Muscle layer of colon (tissue), 2 donors: ENCODE measurements at regions not wholly inside any gene's neighbourhood (a gene's known extent, or its start where the extent isn't known, plus 50 kb on each side); places are given as distances from the start of the nearest gene placed in this dataset.

Source experiments
- H3K27ac ChIP-seq: one replicate; pipeline ENCODE4 v1.7.0; 2013; ENCODE audit warnings: low read depth, mild to moderate bottlenecking, low read length, moderate library complexity
- H3K27me3 ChIP-seq, 2 donors: one replicate each; pipeline ENCODE4 v1.7.0; 2013; ENCODE audit warnings: low read length in 2 of 2, mild to moderate bottlenecking in 2 of 2; ENCODE audit not compliant: insufficient read depth in 2 of 2, control insufficient read depth in 1 of 2
- H3K36me3 ChIP-seq: one replicate; pipeline ENCODE4 v1.7.0; 2013; ENCODE audit warnings: mild to moderate bottlenecking, low read length; ENCODE audit not compliant: insufficient read depth
- H3K4me1 ChIP-seq: one replicate; pipeline ENCODE4 v1.7.0; 2013; ENCODE audit warnings: mild to moderate bottlenecking, low read length; ENCODE audit not compliant: insufficient read depth
- H3K4me3 ChIP-seq, 2 donors: one replicate each; pipeline ENCODE4 v1.7.0; 2013; ENCODE audit warnings: low read length in 2 of 2, low read depth in 1 of 2, mild to moderate bottlenecking in 1 of 2, moderate library complexity in 1 of 2
- H3K9ac ChIP-seq: one replicate; pipeline ENCODE4 v1.7.0; 2013; ENCODE audit warnings: low read length
- H3K9me3 ChIP-seq: one replicate; pipeline ENCODE4 v1.7.0; 2013; ENCODE audit warnings: mild to moderate bottlenecking, low read length
- donor health status: abdominal sarcoma.
- donor health status: Adenocarcinoma of cecum.

GRCh38 chr1:38291336-38291735 lies 244.7 kb upstream of the POU3F1 start:
- peaks cover 0 to 12% of the 10 kb centered on the region in 2 donors for H3K27me3 ChIP-seq
- no peaks in the 10 kb centered on the region for H3K36me3 ChIP-seq
- no peak overlapping the region for H3K9ac ChIP-seq
- H3K4me1 ChIP-seq: no peaks in the 10 kb centered on the region
- no peaks in the 10 kb centered on the region for H3K9me3 ChIP-seq
- no peak overlapping the region for H3K4me3 ChIP-seq
- no peak overlapping the region for H3K27ac ChIP-seq

GRCh38 chr1:38289034-38289433 lies 242.4 kb upstream of the POU3F1 start:
- Histone ChIP-seq H3K4me1 (no peaks in the 10 kb centered on the region), H3K27ac (no peak overlapping the region), H3K27me3 (peaks cover 0 to 12% of the 10 kb centered on the region in 2 donors), H3K9me3 (no peaks in the 10 kb centered on the region), H3K4me3 (no peak overlapping the region), H3K36me3 (no peaks in the 10 kb centered on the region), H3K9ac (no peak overlapping the region)

GRCh38 chr1:38287547-38287946 lies 241.0 kb upstream of the POU3F1 start:
- Histone ChIP-seq H3K4me1 (no peaks in the 10 kb centered on the region), H3K36me3 (no peaks in the 10 kb centered on the region), H3K9me3 (no peaks in the 10 kb centered on the region), H3K4me3 (no peak overlapping the region), H3K9ac (no peak overlapping the region), H3K27me3 (peaks cover 0 to 7% of the 10 kb centered on the region in 2 donors), H3K27ac (no peak overlapping the region)

GRCh38 chr1:38287036-38287435 lies 240.4 kb upstream of the POU3F1 start:
- Histone ChIP-seq H3K4me1 (no peaks in the 10 kb centered on the region), H3K36me3 (no peaks in the 10 kb centered on the region), H3K27ac (no peak overlapping the region), H3K4me3 (no peak overlapping the region), H3K9me3 (no peaks in the 10 kb centered on the region), H3K9ac (no peak overlapping the region), H3K27me3 (peaks cover 0 to 2% of the 10 kb centered on the region in 2 donors)

- Histone ChIP-seq H3K27me3 (no peaks in the 10 kb centered on the region), H3K9ac (no peak overlapping the region), H3K27ac (no peak overlapping the region), H3K9me3 (no peaks in the 10 kb centered on the region), H3K4me3 (no peak overlapping the region), H3K36me3 (no peaks in the 10 kb centered on the region), H3K4me1 (no peaks in the 10 kb centered on the region)
These were observed 239.4 kb upstream of the POU3F1 start for GRCh38 chr1:38285807-38286530.

- H3K27ac ChIP-seq: no peak overlapping the region
- H3K9me3 ChIP-seq: no peaks in the 10 kb centered on the region
These were observed 238.4 kb upstream of the POU3F1 start for GRCh38 chr1:38284953-38285352.

GRCh38 chr1:38283696-38284470 lies 237.3 kb upstream of the POU3F1 start:
- Histone ChIP-seq H3K4me1 (no peaks in the 10 kb centered on the region), H3K9me3 (no peaks in the 10 kb centered on the region), H3K4me3 (no peak overlapping the region), H3K27me3 (no peaks in the 10 kb centered on the region), H3K27ac (no peak overlapping the region), H3K36me3 (no peaks in the 10 kb centered on the region), H3K9ac (no peak overlapping the region)

More at GRCh38 chr1:38284953-38285352, 238.4 kb upstream of the POU3F1 start:
- Histone ChIP-seq H3K4me3 (no peak overlapping the region), H3K36me3 (no peaks in the 10 kb centered on the region), H3K4me1 (no peaks in the 10 kb centered on the region), H3K9ac (no peak overlapping the region), H3K27me3 (no peaks in the 10 kb centered on the region)

GRCh38 chr1:38279148-38279547 lies 232.6 kb upstream of the POU3F1 start:
- Histone ChIP-seq H3K27me3 (no peaks in the 10 kb centered on the region), H3K9ac (no peak overlapping the region), H3K4me1 (no peaks in the 10 kb centered on the region), H3K4me3 (no peak overlapping the region), H3K27ac (no peak overlapping the region), H3K36me3 (no peaks in the 10 kb centered on the region), H3K9me3 (no peaks in the 10 kb centered on the region)

- H3K4me1 ChIP-seq: no peaks in the 10 kb centered on the region
- no peaks in the 10 kb centered on the region for H3K9me3 ChIP-seq
- no peaks in the 10 kb centered on the region for H3K27me3 ChIP-seq
- no peaks in the 10 kb centered on the region for H3K36me3 ChIP-seq
- no peak overlapping the region for H3K4me3 ChIP-seq
- H3K9ac ChIP-seq: no peak overlapping the region
- H3K27ac ChIP-seq: no peak overlapping the region
These were observed 231.1 kb upstream of the POU3F1 start for GRCh38 chr1:38277646-38278045.

- H3K9ac ChIP-seq: no peak overlapping the region
- H3K27me3 ChIP-seq: peaks cover 0 to 4% of the 10 kb centered on the region in 2 donors
- no peak overlapping the region for H3K27ac ChIP-seq
These were observed 229.4 kb upstream of the POU3F1 start for GRCh38 chr1:38275960-38276359.

GRCh38 chr1:38274974-38275373 lies 228.4 kb upstream of the POU3F1 start:
- H3K4me3 ChIP-seq: no peak overlapping the region
- H3K9ac ChIP-seq: no peak overlapping the region
- no peaks in the 10 kb centered on the region for H3K4me1 ChIP-seq
- H3K27me3 ChIP-seq: peaks cover 0 to 5% of the 10 kb centered on the region in 2 donors
- H3K27ac ChIP-seq: no peak overlapping the region
- no peaks in the 10 kb centered on the region for H3K9me3 ChIP-seq
- H3K36me3 ChIP-seq: no peaks in the 10 kb centered on the region

More at GRCh38 chr1:38275960-38276359, 229.4 kb upstream of the POU3F1 start:
- no peaks in the 10 kb centered on the region for H3K36me3 ChIP-seq
- H3K9me3 ChIP-seq: no peaks in the 10 kb centered on the region
- H3K4me1 ChIP-seq: no peaks in the 10 kb centered on the region
- no peak overlapping the region for H3K4me3 ChIP-seq
